ENCODE measurements at regions not wholly inside any gene's neighbourhood (a gene's known extent, or its start where the extent isn't known, plus 50 kb on each side); places are given as distances from the start of the nearest gene placed in this dataset.
"Not testable (repeated sequence)": the region's sequence is repeated elsewhere in the genome, so short reads cannot be mapped to it uniquely, and the experiment has no call there.

DNA sequence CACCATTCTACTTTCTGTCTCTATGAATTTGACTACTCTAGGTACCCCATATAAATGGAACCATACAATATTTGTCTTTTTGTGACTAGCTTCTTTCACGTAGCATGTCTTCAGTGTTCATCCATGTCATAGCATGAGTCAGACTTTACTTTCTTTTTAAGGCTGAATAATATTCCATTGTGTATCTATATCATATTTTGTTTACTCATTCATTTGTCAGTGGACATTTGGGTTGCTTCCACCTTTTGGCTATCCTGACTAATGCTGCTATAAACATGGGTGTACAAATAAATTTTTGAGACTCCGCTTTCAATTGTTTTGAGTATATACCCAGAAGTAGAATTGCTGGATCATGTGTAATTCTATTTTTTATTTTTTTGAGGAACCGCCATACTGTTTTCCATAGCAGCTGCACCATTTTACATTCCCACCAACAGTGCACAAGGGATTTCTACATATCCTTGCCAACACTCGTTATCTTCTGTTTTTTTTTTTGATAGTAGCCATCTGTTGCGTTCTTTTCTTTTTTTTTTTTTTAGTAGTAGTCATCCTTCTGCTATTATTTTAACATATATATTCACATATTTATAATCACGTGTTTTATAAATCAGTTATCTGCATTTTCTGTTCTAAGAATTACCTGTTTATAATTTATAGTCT is 158.0 kb upstream of the MED14 start:
- no peak for DNase-seq

DNA sequence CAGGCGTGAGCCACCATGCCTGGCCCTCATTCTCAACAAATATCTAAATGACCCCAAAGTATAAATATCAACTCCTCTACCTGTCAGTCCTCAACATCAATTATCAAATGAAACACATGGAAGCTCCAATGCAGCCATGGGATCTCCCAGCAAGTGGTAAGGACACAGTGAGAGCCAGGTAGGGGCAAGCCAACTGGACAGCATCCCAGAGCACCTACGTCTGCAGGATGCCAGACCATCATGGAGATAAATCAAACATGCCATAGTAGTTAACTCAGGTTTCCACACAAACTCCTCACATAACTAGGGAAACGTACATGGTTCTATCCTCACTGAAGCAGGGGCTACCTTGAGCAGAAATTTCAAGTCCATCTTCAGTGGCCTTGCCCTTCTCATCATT is 159.9 kb upstream of the MED14 start:
- DNase-seq, result no peak

DNA sequence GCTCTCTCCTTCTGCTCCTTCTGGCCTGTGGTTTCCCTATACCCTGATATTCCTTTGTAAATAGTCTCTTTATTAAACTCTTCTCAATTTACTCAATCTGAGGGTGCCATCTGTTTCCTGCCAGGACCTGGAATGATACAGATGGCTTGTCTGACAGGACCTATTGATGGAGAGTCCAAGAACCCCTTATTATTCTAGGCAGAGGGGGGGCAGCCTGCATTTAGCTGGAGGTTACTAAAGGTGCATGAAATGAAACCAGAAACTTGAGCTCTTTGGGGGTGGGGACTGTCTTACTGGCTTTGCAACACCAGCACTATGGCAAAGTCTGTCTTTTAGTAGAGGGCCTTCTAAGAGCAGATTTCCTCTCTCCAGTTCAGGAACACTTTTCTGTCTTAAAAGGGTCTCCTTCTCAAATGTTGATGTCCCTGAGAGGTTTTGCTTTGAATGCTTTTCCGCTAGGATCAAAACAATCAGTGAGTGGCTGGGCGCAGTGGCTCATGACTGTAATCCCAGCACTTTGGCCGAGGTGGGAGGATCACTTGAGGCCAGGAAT is 162.5 kb upstream of the MED14 start:
- no peak for DNase-seq

DNA sequence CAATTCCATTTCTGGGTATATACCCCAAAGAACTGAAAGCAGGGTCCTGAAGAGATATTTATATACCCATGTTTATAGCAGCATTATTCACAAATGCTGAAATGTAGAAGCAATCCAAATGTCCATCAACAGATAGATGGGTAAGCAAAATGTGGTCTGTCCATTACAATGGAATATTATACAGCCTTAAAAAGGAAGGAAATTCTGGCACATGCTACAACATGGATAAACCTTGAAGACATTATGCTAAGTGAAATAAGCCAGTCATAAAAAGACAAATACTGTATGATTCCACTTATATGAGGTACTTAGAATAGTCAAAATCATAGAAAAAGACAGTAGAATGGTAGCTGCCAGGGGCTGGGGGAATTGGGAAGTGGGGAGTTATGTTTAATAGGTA is 169.4 kb upstream of the MED14 start:
- not testable (repeated sequence) for DNase-seq

DNA sequence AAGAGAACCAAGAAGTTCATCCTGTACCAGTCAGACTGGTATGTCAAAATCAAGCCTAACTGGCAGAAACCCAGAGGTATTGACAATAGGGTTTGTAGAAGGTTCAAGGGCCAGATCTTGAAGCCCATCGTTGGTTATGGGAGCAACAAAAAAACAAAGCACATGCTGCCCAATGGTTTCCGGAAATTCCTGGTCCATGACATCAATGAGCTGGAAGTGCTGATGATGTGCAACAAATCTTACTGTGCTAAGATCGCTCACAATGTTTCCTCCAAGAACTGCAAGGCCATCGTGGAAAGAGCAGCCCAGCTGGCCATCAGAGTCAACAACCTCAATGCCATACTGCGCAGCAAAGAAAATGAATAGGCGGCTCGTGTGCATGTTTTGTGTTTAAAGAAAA is 172.7 kb upstream of the MED14 start:
- DNase-seq, result no peak

DNA sequence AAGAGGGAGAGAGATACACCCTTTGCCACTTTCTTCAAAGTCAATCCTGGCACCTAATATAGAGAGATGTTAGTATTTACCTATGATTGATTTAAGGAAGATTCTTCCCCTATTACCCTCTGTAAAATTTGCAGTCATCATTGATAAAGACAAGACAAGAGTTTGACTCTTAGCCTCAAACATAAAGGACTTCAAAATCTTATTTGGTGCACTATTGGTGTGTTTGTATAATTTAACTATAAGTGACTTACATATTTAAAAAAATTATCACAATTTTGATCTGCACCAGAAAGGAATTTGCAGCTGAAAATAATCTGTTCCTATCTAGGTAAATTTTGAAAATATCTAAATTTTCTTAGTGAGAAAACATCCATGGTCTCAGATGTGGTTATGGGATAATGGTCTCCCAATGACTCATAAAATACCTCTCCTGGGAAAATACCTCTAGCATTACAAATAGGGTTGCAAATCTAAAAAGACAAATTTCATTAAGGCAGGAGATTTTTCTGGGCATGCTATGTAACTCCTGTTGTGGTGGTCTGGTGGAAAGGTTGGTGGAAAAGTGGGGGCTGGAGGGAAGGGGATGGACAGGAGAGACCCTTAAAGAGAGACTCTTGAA is 173.6 kb upstream of the MED14 start:
- no peak for DNase-seq

DNA sequence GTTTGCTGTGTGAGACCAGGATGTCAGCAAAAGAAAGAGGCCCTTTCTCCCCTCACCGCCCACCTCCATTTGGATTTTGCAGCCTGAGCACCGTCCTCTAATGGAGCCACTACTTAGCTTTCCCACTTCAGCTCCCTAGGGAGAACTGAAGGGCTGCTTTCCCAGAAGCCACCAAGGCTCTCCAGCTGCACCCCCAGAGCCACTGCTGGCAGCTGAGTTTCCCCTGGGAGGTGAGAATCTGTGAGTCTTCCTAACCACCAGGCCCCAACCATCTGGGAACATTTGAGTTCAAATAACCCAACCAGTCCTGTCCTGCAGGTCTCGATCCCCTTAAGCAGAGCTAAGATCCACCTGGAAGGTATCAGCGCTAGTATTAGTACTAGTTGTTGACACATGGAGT is 173.1 kb upstream of the USP9X start:
- DNase-seq, result no peak

DNA sequence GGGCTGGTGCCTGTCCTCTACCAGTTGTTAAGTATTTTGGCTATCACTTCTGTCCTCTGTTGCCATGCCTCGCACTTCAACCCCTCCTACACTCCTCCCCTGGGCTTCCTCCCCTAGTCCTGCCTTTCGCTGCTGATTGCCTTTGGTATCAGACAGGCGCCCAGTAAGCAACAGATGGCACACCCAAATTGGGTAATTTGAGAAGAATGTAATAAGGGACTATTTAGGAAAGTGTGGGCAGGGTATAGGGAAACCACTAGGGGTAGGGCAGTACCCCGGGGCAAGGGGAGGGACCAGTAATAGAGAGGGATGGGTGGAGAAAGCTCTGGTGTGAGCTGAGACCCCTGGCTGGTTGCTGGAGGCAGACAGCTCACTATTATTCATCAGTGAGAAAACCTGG is 172.7 kb upstream of the USP9X start:
- DNase-seq, result no peak

DNA sequence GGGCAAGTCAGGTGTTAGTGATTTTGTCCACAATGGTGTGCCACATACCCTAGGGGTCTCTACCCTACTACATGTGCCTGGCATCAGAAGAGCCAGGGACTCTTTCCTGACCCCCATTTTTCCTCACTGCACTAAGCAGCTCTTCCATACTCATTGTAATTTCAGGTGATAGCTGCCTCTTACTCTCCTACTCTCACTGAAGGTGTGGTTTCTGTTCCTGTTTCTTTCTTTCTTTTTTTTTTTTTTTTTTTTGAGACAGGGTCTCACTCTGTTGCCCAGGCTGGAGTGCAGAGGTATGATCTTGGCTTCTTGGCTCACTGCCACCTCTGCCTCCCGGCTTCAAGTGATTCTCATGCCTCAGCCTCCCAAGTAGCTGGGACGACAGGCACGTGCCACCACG is 164.9 kb upstream of the USP9X start:
- no peak for DNase-seq

DNA sequence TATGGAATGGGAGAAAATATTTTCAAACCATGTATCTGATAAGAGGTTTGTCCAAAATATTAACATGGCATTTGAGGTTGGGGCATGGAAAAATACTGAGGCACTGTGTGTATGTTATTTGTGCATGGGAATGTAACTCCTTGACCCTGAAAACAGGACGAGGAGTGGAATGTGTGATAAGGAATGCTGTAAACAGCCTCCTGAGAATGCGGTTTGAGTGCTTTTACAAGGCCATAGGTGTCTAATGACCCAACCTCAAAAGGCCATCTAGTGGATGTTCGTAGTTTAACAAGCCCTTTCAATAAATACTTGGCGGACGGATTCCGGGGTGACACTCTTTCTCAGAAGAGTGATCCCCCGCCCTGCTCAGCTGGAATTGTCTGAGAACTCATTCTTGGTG is 162.9 kb upstream of the USP9X start:
- no peak for DNase-seq

DNA sequence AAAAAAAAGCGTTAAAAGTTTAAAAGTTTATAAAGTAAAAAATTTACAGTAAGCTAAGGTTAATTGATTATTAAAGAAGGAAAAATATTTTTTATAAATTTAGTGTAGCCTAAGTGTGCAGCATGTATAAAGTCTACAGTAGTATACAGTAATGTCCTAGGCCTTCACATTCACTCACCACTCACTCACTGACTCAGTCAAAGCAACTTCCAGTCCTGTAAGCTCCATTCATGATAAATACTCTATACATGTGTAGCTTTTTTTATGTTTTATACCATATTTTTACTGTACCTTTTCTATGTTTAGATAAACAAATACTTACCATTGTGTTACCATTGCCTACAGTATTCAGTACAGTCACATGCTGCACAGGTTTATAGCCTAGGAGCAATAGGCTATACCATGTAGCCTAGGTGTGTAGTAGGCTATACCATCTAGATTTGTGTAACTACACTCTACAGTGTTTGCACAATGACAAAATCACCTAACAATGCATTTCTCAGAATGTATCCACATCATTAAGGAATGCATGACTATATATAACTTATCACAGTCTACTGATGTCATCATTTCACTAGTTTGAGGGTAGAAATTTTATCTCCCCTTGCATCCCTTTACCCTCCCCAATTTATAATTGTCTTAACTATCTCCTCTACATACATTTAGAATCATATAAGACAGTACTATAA is 158.4 kb upstream of the USP9X start:
- DNase-seq, result not testable (repeated sequence)

DNA sequence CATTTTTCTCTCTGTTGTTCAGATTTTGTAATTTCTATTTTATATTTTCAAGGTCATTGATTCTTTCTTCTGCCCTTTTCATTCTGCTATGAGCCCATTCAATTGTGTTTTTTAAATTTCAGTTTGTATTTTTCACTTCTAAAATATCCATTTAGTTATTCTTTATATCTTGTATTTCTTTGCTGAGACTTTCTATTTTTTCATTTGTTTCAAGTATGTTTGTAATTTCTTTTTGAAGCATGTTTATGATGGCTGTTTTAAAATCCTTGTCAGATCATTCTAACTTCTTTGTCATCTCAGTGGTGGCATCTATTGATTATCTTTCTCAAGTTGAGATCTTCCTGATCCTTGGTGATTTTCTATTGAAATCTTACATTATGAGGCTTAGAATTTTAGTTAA is 157.2 kb upstream of the USP9X start:
- no peak for DNase-seq

DNA sequence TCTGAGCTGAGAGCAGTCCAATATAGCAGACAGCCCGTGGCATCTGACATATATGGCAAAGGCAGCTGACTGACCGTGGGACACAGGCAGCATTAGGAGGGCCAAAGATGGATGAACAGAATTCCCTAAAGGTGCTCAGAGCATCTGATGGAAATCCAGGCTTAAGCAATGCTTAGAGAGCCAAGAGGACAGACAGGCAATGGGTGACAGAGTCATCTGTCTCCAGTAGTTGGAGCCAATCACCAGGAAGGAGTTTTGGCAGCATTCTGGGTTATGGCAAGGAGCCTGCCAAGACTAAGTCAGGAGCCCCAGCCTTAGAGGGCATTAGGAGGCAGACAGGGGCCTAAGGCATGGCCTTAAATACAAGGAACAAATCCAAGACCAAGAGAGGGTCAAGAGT is 153.3 kb upstream of the USP9X start:
- DNase-seq, result no peak

DNA sequence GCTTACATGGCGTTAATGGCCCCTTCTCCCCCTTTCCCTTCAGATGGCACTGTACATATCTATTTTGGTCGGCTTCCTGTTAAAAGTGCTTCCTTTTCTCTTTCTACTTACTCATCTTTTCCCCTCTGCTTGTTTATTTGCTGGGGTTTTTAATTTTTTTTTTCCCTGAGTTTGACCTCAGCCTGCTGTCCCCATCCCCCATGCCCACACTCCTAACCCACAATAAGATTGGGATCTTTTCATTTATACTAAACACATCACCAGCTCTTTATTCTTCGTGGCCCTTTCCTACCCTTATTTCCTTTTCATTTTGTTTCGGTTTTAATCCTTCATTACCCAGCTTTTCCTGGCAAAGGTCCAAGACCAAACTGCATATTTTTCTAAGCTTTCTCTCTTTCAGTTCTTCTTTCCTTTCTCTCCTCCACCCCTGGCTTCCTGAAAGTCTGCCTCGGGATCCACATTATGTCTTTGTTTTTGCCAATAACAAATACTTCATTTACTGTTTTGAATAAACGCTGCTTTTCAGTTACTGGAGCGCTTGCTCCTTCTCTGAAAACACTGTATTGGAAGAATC is 152.0 kb upstream of the USP9X start:
- DNase-seq, result peak; percentile 11

DNA sequence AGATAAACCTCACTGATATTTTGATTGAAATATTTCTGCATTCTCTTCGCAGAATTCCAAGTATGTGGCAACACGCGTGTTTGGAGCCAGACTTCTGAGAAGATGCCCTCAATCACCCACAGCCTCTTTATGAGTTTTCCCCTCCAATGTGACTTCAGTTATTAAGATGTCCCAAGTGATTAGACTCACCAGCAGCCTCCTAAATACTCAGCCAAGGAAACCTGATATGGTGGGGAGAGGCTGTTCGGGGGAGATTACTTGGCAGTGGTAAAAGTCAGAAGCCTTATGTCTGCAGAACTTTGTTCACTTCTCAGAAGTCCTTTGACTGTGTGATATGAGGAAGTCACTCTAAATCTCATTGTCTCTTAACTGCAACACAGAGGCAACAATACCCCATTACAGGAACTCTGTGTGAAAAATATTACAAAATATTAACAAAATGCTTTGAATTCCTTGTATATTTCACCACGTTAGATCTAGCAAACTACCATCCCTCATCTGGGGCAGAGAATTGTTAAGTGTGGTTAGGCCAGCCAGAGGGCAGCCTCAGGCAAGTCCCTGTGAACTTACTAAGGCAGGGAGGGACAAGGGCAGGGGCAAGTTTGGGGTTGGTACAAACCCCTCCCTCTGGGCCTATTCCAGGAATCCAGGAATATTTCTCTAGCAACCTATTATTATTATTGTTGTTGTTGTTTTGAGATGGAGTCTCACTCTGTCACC is 151.4 kb upstream of the USP9X start:
- DNase-seq, result no peak

DNA sequence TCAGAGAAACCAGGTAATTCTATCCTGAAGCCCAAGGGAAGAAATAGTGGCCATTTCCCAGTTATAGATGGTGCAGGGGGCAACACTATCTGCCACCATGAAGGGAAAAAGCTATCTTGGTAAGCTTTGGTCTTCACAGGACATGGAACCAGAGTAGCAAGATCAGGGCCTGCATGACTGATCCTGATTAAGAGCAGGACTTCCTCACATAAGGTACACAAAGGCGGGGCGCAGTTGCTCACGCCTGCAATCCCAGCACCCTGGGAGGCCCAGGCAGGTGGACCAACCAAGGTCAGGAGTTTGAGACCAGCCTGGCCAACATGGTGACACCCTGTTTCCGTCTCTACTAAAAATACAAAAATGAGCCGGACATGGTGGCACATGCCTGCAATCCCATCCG is 148.4 kb upstream of the USP9X start:
- no peak for DNase-seq

DNA sequence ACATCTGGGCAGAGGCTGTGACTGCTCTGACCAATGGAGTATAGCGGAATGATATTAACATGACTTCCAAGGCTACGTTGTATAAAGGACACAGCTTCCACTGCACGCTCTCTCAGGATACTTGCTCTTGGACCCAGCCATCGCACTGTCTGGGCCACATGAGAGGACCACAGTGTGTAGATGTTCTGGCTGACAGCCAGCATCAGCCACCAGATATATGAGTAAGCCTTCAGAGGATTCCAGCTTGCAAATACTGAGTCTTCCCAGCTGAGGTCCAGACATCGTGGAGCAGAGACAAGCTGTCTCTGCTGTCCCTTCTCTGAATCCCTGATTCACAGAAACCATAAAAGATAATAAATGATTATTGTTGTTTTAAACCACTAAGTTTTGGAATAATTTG is 146.8 kb upstream of the USP9X start:
- DNase-seq, result no peak

DNA sequence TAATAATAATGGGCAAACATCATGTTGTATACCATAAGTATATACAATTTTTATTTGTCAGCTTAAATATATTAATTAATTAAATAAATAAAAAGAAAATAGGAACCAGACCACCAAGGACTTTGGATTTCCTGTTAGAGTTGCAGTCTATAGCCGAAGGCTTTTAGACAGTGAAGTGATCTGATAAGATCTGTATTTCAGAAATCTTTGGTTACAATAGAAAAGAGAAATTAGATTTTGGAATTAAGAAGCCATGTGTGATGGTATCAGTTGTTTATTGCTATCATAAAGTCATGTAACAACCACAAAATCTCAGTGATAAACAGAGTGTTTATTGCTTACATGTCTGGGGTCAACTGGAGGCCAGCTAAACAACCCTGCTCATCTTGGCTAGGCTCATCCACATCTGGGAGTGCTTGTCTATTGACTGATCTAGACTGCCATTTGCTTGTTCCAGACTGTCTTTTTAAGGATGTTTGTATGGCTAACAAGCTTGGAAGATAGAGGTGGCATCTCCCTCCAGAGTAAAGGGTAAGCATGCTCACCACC is 142.1 kb upstream of the USP9X start:
- DNase-seq, result no peak

DNA sequence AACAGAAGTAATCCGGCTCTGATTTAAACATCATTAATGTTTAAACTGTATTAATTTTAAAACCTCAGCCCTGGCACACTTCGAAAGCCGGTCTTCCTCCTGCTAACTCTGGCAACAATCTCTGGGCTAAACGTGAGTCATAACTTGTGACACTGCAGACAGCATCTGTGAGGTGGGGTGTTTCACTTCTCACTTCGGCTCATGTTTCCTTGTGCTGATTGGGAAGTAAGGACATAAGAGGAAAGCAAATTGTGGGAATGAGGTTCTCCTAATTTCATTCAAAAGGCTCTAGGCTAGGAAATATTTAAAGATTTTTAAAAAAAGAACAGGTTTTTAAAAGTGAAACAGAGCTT is 139.9 kb upstream of the USP9X start:
- no peak for DNase-seq

DNA sequence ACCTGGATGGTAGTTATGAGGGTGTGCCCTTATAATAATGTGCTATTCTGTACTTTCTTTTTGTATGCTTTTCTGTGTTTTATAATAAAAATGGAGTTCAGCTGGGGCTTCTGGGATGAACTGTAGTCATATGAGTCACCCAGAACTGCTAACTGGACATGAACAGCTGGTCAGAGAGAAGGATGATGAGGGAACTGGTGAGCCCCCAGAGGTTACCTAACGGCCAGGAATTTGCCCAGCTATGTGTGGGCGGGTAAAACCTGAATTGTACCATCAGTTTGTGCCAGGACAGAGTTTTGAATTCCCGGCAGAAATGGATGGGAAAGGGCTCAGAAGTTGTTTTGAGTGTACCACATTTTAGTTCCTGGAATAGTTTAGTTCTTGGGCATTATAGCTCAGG is 138.0 kb upstream of the USP9X start:
- no peak for DNase-seq

DNA sequence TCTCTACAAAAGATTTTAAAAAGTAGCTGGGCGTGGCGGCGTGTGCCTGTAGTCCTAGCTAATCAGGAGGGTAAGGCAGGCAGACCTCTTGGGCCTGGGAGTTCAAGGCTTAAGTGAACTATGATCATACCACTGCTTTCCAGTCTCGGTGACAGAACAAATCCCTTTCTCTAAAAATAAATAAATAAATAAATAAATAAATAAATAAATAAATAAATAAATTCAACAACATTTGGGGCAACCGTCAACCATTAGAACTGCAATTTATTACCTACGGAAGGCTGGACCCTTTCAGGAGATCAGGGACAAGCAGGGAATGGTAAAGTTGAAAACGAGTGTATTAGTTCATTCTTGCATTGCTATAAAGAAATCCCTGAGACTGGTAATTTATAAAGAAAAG is 136.2 kb upstream of the USP9X start:
- DNase-seq, result no peak

DNA sequence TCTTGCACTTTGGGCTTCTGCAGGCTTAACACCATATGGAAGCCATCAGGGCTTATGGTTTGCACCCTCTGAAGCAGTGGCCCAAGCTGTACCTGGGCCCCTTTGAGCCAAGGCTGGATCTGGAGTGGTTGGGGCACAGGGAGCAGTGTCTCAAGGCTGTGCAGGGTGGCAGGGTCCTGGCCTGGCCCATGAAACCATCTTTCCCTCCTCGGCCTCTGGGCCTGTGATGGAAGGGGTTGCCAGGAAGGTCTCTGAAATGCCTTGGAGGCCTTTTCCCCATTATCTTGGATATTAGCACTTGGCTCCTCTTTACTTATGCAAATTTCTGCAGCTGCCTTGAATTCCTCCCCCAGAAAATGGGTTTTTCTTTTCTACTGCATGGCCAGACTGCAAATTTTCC is 134.7 kb upstream of the USP9X start:
- DNase-seq, result no peak

DNA sequence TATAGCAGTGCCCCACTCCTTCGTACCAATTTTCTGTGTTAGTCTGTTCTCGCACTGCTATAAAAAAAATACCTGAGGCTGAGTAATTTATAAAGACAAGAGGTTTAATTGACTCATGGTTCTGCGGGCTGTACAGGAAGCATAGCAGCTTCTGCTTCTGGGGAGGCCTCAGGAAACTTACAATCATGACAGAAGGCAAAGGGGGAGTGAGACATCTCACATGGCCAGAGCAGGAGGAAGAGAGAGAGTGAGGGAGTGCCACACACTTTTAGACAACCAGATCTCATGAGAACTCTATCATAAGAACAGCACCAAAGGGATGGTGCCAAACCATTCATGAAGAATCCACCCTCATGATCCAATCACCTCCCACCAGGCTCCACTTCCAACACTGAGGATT is 133.8 kb upstream of the USP9X start:
- DNase-seq, result not testable (repeated sequence)

Data from activated CD4-positive, alpha-beta T cell treated with anti-CD3 and anti-CD28 coated beads, Interleukin-2, amount 50 U/mL, for 1 hour (primary cell).